HepG2 (cell line): ENCODE measurements at regions not wholly inside any gene's neighbourhood (a gene's known extent, or its start where the extent isn't known, plus 50 kb on each side); places are given as distances from the start of the nearest gene placed in this dataset.
A peak's percentile ranks its signal among the peaks of the same experiment; 100 is the strongest.

Experiments used
- CENPT ChIP-seq: sonication (generic); formaldehyde crosslinking; IDR thresholded peaks from 2 replicates; pipeline ENCODE4 v1.8.0; 2022; ENCODE audit warnings: low read depth, mild to moderate bottlenecking, moderate library complexity, missing genetic modification reagents
- DRAP1 ChIP-seq: IDR thresholded peaks from 2 replicates; pipeline ENCODE4 v1.6.1; 2016; ENCODE audit warnings: missing genetic modification reagents, missing compliant biosample characterization
- GATA4 ChIP-seq: sonication (generic); IDR thresholded peaks from 2 replicates; pipeline ENCODE4 v1.6.1; 2016; ENCODE audit warnings: antibody characterized with exemption, low read depth, borderline replicate concordance
- MAX ChIP-seq: IDR thresholded peaks from 2 replicates; pipeline ENCODE4 v1.6.1; 2012; ENCODE audit warnings: inconsistent platforms
- MXD1 ChIP-seq: sonication (generic); formaldehyde crosslinking; IDR thresholded peaks from 2 replicates; pipeline ENCODE4 v1.4.0; 2020; ENCODE audit warnings: mild to moderate bottlenecking, missing genetic modification reagents
- NCOA2 ChIP-seq: sonication (generic); formaldehyde crosslinking; IDR thresholded peaks from 2 replicates; pipeline ENCODE4 v1.8.0; 2022; ENCODE audit warnings: inconsistent platforms
- NFYC ChIP-seq: IDR thresholded peaks from 2 replicates; pipeline ENCODE4 v1.6.1; 2016; ENCODE audit warnings: missing genetic modification reagents, missing compliant biosample characterization
- NR3C1 ChIP-seq: sonication (generic); formaldehyde crosslinking; IDR thresholded peaks from 2 replicates; pipeline ENCODE4 v1.4.0; 2020; ENCODE audit warnings: missing genetic modification reagents
- PREB ChIP-seq: sonication (generic); formaldehyde crosslinking; IDR thresholded peaks from 2 replicates; pipeline ENCODE4 v1.4.0; 2020; ENCODE audit warnings: missing genetic modification reagents
- SMYD3 ChIP-seq: sonication (generic); formaldehyde crosslinking; IDR thresholded peaks from 2 replicates; pipeline ENCODE4 v1.8.1; 2023; ENCODE audit warnings: mild to moderate bottlenecking, missing genetic modification reagents
- YEATS4 ChIP-seq: sonication (generic); formaldehyde crosslinking; IDR thresholded peaks from 2 replicates; pipeline ENCODE4 v1.4.0; 2020; ENCODE audit warnings: missing genetic modification reagents, borderline replicate concordance
- ZFP36 ChIP-seq: fragments of 150-350 bp; IDR thresholded peaks from 2 replicates; pipeline ENCODE4 v1.6.1; 2018; ENCODE audit warnings: borderline replicate concordance, low read length, low read depth; ENCODE audit not compliant: partially characterized antibody
- ZFP37 ChIP-seq: sonication (generic); formaldehyde crosslinking; IDR thresholded peaks from 2 replicates; pipeline ENCODE4 v1.4.0; 2020; ENCODE audit warnings: missing genetic modification reagents, borderline replicate concordance
- ZFP91 ChIP-seq: sonication (generic); formaldehyde crosslinking; IDR thresholded peaks from 2 replicates; pipeline ENCODE4 v1.9.0; 2022; ENCODE audit warnings: missing genetic modification reagents, mild to moderate bottlenecking, borderline replicate concordance
- ZNF362 ChIP-seq: sonication (generic); formaldehyde crosslinking; IDR thresholded peaks from 2 replicates; pipeline ENCODE4 v1.4.0; 2020; ENCODE audit warnings: missing genetic modification reagents, mild to moderate bottlenecking, borderline replicate concordance
- ZNF513 ChIP-seq: sonication (generic); formaldehyde crosslinking; conservative IDR thresholded peaks from 2 replicates; pipeline ENCODE4 v1.5.0; 2020; ENCODE audit warnings: missing genetic modification reagents
- ZNF574 ChIP-seq: sonication (generic); formaldehyde crosslinking; IDR thresholded peaks from 2 replicates; pipeline ENCODE4 v1.4.0; 2020; ENCODE audit warnings: missing genetic modification reagents
- ZNF703 ChIP-seq: sonication (generic); formaldehyde crosslinking; IDR thresholded peaks from 2 replicates; pipeline ENCODE4 v1.5.1; 2020; ENCODE audit warnings: missing genetic modification reagents, mild to moderate bottlenecking, moderate library complexity, borderline replicate concordance
- ZNF772 ChIP-seq: sonication (generic); formaldehyde crosslinking; IDR thresholded peaks from 2 replicates; pipeline ENCODE4 v1.5.0; 2020; ENCODE audit warnings: mild to moderate bottlenecking, missing genetic modification reagents
- ZSCAN25 ChIP-seq: sonication (generic); formaldehyde crosslinking; IDR thresholded peaks from 2 replicates; pipeline ENCODE4 v1.8.0; 2022; ENCODE audit warnings: mild to moderate bottlenecking, missing genetic modification reagents

GRCh38 chr6:106731843-106732160 lies 102.4 kb downstream of the QRSL1 start (continued):
- TF ChIP-seq ZNF513 (CRISPR knock-in tag), result no peak
- no peak for TF ChIP-seq ZNF362 (CRISPR knock-in tag)
- TF ChIP-seq PREB (CRISPR knock-in tag), result no peak
- no peak for TF ChIP-seq ZFP37 (CRISPR knock-in tag)
- no peak for TF ChIP-seq ZFP36
- TF ChIP-seq SMYD3, result 0 out of 2 replicates have a peak, but pooled peaks have one; percentile 55
- TF ChIP-seq ZNF574 (CRISPR knock-in tag), result no peak
- TF ChIP-seq ZSCAN25 (CRISPR knock-in tag), result no peak
- TF ChIP-seq YEATS4 (CRISPR knock-in tag), result no peak
- TF ChIP-seq NCOA2 (CRISPR knock-in tag), result no peak
- peak; percentile 33; the same call in 1 of the 2 replicates for TF ChIP-seq ZFP91 (CRISPR knock-in tag)
- TF ChIP-seq ZNF772 (CRISPR knock-in tag), result no peak
- no peak for TF ChIP-seq MXD1 (CRISPR knock-in tag)
- no peak for TF ChIP-seq NFYC
- no peak for TF ChIP-seq MAX
- peak; percentile 54; the same call in 1 of the 2 replicates for TF ChIP-seq ZNF703
- no peak for TF ChIP-seq GATA4
- no peak for TF ChIP-seq DRAP1
- no peak for TF ChIP-seq NR3C1 (CRISPR knock-in tag)
- no peak for TF ChIP-seq CENPT
